Kidney (tissue), 13 donors: ENCODE measurements at regions not wholly inside any gene's neighbourhood (a gene's known extent, or its start where the extent isn't known, plus 50 kb on each side); places are given as distances from the start of the nearest gene placed in this dataset.
A peak's percentile ranks its signal among the peaks of the same experiment; 100 is the strongest.

ENCODE experiments used
- DNase-seq, 5 donors: peaks; one replicate each; pipeline ENCODE4 v3.0.0-alpha.2; 2013 to 2020
- FAIRE-seq: peaks from 2 replicates; lab custom pipeline; 2012; peaks lifted over from hg19 to GRCh38; lab: Jason Lieb, UNC
- H3K27ac ChIP-seq, 2 donors: one replicate each; pipeline ENCODE4 v1.7.0; 2013; ENCODE audit warnings: low read depth in 2 of 2, low read length in 2 of 2, inconsistent platforms in 1 of 2
- H3K27me3 ChIP-seq: one replicate; pipeline ENCODE4 v1.7.1; 2013; ENCODE audit warnings: low read length, inconsistent platforms; ENCODE audit not compliant: control insufficient read depth, insufficient read depth
- H3K36me3 ChIP-seq, 3 donors: one replicate each; pipeline versions ENCODE4 v1.7.0 to v1.7.1; 2013; ENCODE audit warnings: low read length in 3 of 3, control low read depth in 1 of 3, inconsistent platforms in 1 of 3; ENCODE audit not compliant: insufficient read depth in 3 of 3, control insufficient read depth in 2 of 3
- H3K4me1 ChIP-seq, 3 donors: one replicate each; pipeline versions ENCODE4 v1.7.0 to v1.7.1; 2013; ENCODE audit warnings: low read length in 3 of 3, inconsistent platforms in 1 of 3, low read depth in 1 of 3; ENCODE audit not compliant: control insufficient read depth in 2 of 3, insufficient read depth in 2 of 3
- H3K4me3 ChIP-seq, 3 donors: one replicate each; pipeline versions ENCODE4 v1.7.0 to v1.8.1; 2013; ENCODE audit warnings: low read length in 3 of 3, control low read depth in 1 of 3, inconsistent platforms in 1 of 3
- H3K9ac ChIP-seq, 3 donors: one replicate each; pipeline versions ENCODE4 v1.7.0 to v1.7.1; 2013; ENCODE audit warnings: low read length in 3 of 3, control low read depth in 1 of 3, inconsistent platforms in 1 of 3
- H3K9me3 ChIP-seq, 3 donors: one replicate each; pipeline versions ENCODE4 v1.7.0 to v1.7.1; 2013; ENCODE audit warnings: low read length in 3 of 3, control low read depth in 1 of 3, inconsistent platforms in 1 of 3; ENCODE audit not compliant: control insufficient read depth in 2 of 3, insufficient read depth in 1 of 3
- CTCF ChIP-seq: IDR thresholded peaks from 3 replicates; pipeline ENCODE4 v1.5.1; 2012; ENCODE audit warnings: mild to moderate bottlenecking, moderate library complexity, borderline replicate concordance; ENCODE audit not compliant: insufficient read depth; ENCODE audit errors: extremely low read depth
- intact Hi-C: fragments of 100-400 bp; cut with DNase I; formaldehyde crosslinking; loops from one replicate; pipeline ENCODE4 v1.11.1; 2022
- donor health status: control.
- donor health status: control.
- donor health status: control.
- donor health status: control.
- donor health status: control.
- donor health status: DM: yes; HTN: yes; CAD: no.
- donor health status: Normal renal cell carcinoma (clear cell type).

- no peaks in the 10 kb centered on the region for H3K36me3 ChIP-seq
- H3K4me1 ChIP-seq: peaks cover 0 to 2% (median 0%) of the 10 kb centered on the region in 3 donors
- no peak overlapping the region for H3K27ac ChIP-seq
- H3K27me3 ChIP-seq: no peaks in the 10 kb centered on the region
- DNase-seq: peak in 4 of 5 donors; percentile 39 to 71 (median 61)
- FAIRE-seq: no peak
- no peaks in the 10 kb centered on the region for H3K9me3 ChIP-seq
- intact Hi-C loops: no loop called here
- TF ChIP-seq CTCF: no peak
- H3K9ac ChIP-seq: no peak overlapping the region
- no peak overlapping the region for H3K4me3 ChIP-seq
Measured at GRCh38 chr3:59632760-59633573, 583.1 kb upstream of the CFAP20DC start.

GRCh38 chr3:59631482-59631881 lies 581.7 kb upstream of the CFAP20DC start:
- H3K27ac ChIP-seq: no peak overlapping the region
- FAIRE-seq (no peak), DNase-seq (no peak)
- no peak for TF ChIP-seq CTCF
- no peaks in the 10 kb centered on the region for H3K36me3 ChIP-seq
- no peaks in the 10 kb centered on the region for H3K27me3 ChIP-seq
- peaks cover 0 to 2% (median 0%) of the 10 kb centered on the region in 3 donors for H3K4me1 ChIP-seq
- H3K4me3 ChIP-seq: no peak overlapping the region
- intact Hi-C loops: no loop called here
- no peaks in the 10 kb centered on the region for H3K9me3 ChIP-seq
- H3K9ac ChIP-seq: no peak overlapping the region

- no peak for FAIRE-seq
- no peak for DNase-seq
- Histone ChIP-seq H3K4me3 (no peak overlapping the region), H3K9me3 (no peaks in the 10 kb centered on the region), H3K36me3 (no peaks in the 10 kb centered on the region), H3K9ac (no peak overlapping the region), H3K27ac (no peak overlapping the region), H3K27me3 (no peaks in the 10 kb centered on the region), H3K4me1 (no peaks in the 10 kb centered on the region)
- intact Hi-C loops: no loop called here
- no peak for TF ChIP-seq CTCF
Measured at GRCh38 chr3:59621037-59621436, 571.2 kb upstream of the CFAP20DC start.
